ENCODE measurements at regions not wholly inside any gene's neighbourhood (a gene's known extent, or its start where the extent isn't known, plus 50 kb on each side); places are given as distances from the start of the nearest gene placed in this dataset.

DNA sequence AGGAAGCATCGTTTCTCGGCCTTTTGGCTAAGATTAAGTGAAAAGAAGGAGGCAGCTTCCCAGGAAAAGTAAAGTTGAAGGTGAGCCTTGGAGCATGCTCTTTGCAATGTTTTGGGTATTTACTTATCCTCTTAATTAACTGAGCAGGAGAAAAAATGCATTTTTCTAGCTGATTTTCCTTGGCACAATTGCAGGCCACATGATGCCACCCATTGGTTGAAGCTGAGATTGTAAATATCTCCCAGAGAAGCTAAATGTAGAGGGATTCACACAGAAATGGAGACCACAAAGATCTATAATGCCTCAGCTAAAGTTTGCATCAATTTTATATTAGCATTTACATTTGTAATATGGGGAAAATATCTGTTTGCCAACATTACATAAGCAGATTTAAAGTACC lies 294.1 kb downstream of the KCNS3 start:
- intact Hi-C loops (cut with DNase I), result no loop called here

DNA sequence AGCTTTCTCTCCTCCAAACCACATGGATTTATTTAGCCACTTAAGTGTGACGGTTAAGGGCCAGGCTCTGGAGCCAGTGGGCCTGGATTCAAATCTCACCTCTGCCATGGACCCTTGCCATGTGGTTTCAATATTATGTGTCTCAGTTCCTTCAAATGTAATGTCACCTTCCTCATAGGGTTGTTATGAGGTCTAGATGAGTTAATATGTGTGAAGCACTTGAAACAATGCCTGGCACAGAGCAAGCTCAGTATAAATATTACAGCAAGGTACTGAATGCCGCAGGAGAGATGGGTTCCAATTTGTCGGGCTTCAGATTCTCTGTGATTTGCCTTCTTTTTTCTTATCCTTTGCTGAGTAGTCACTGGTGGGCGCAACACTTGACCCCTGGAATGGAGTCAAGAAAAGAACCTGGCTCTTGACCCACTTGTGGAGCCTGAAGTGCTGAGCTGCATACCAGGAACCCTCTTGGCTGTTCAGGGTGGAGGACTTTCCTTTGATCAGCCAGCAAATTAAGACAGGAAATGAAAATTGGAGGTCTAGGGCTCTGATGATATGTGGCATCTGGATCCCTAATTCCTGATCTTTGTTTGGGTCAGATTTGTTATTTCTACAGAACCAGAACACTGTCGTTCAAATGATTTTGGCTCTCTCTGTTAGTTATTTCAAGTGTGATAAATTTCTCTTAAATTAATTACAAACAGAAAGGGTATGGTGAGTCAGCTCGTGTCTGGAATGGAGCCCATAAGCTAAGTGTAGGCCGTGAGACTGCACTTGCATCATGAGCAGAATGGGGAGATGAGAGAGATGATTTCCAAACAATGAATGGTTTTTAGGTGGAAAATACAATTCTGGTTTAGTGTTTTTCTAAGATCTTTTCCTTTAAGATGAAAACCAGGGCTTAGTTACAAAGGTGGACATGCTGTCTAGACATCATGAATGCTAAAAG lies 293.0 kb downstream of the KCNS3 start:
- no peak overlapping the region for H3K9ac ChIP-seq (ENCODE audit: low read depth in 2 of 2, low read length in 2 of 2)
- TF ChIP-seq, protein P1, sequence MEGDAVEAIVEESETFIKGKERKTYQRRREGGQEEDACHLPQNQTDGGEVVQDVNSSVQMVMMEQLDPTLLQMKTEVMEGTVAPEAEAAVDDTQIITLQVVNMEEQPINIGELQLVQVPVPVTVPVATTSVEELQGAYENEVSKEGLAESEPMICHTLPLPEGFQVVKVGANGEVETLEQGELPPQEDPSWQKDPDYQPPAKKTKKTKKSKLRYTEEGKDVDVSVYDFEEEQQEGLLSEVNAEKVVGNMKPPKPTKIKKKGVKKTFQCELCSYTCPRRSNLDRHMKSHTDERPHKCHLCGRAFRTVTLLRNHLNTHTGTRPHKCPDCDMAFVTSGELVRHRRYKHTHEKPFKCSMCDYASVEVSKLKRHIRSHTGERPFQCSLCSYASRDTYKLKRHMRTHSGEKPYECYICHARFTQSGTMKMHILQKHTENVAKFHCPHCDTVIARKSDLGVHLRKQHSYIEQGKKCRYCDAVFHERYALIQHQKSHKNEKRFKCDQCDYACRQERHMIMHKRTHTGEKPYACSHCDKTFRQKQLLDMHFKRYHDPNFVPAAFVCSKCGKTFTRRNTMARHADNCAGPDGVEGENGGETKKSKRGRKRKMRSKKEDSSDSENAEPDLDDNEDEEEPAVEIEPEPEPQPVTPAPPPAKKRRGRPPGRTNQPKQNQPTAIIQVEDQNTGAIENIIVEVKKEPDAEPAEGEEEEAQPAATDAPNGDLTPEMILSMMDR (IDR thresholded peaks at IDR 0.05), result no peak
- no peaks in the 10 kb centered on the region for H3K27me3 ChIP-seq
- peak; percentile 23 for DNase-seq
- H3K27ac ChIP-seq, result no peak overlapping the region
- H3K4me3 ChIP-seq, result no peak overlapping the region
- intact Hi-C loops (cut with DNase I), result no loop called here
- no peaks in the 10 kb centered on the region for H3K9me3 ChIP-seq
- H3K4me1 ChIP-seq, result no peaks in the 10 kb centered on the region
- H3K36me3 ChIP-seq, result no peaks in the 10 kb centered on the region

More for the DNA sequence above, 294.1 kb downstream of the KCNS3 start:
- DNase-seq, result no peak
- H3K27me3 ChIP-seq, result no peaks in the 10 kb centered on the region
- no peak overlapping the region for H3K4me3 ChIP-seq
- no peaks in the 10 kb centered on the region for H3K9me3 ChIP-seq
- no peaks in the 10 kb centered on the region for H3K36me3 ChIP-seq
- no peak overlapping the region for H3K27ac ChIP-seq
- TF ChIP-seq, protein P1 (IDR thresholded peaks at IDR 0.05), result no peak
- H3K9ac ChIP-seq (ENCODE audit: low read depth in 2 of 2, low read length in 2 of 2), result no peak overlapping the region
- no peaks in the 10 kb centered on the region for H3K4me1 ChIP-seq

DNA sequence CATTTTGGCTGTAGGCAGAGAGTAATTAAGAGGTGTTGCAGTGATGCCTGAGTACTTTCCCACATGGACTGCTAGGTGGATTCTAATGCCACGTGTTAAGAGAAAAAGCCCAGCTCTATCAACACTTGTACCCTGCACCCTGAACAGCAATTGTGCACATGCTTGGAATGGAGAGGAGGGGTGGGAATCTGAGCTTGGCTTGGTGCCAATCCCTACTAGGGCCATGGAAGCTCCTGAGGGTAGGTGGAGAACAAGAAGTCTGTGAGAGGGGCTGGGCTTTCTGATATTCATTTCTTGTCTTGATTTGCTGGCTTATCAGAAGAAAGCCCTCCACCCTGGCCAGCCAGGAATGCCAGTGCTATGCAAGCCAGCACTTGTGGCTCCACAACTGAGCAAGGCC lies 292.2 kb downstream of the KCNS3 start:
- no peaks in the 10 kb centered on the region for H3K36me3 ChIP-seq
- TF ChIP-seq, protein P1 (IDR thresholded peaks at IDR 0.05), result no peak
- H3K27ac ChIP-seq, result no peak overlapping the region
- H3K4me3 ChIP-seq, result no peak overlapping the region
- intact Hi-C loops (cut with DNase I), result no loop called here
- no peak overlapping the region for H3K9ac ChIP-seq (ENCODE audit: low read depth in 2 of 2, low read length in 2 of 2)
- no peaks in the 10 kb centered on the region for H3K4me1 ChIP-seq
- H3K27me3 ChIP-seq, result no peaks in the 10 kb centered on the region
- no peaks in the 10 kb centered on the region for H3K9me3 ChIP-seq
- DNase-seq, result no peak

DNA sequence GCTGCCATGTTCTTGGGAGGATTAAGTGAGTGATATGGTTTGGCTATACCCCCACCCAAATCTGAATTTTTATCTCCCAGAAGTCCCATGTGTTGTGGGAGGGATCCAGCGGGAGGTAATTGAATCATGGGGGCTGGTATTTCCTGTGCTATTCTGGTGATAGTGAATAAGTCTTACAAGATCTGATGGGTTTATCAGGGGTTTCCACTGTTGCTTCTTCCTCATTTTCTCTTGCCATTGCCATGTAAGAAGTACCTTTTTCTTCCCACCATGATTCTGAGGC lies 291.4 kb downstream of the KCNS3 start:
- H3K27me3 ChIP-seq, result no peaks in the 10 kb centered on the region
- H3K9ac ChIP-seq (ENCODE audit: low read depth in 2 of 2, low read length in 2 of 2), result no peak overlapping the region
- H3K36me3 ChIP-seq, result no peaks in the 10 kb centered on the region
- H3K4me1 ChIP-seq, result no peaks in the 10 kb centered on the region
- no peak overlapping the region for H3K4me3 ChIP-seq
- TF ChIP-seq, protein P1 (IDR thresholded peaks at IDR 0.05), result no peak
- no peaks in the 10 kb centered on the region for H3K9me3 ChIP-seq
- H3K27ac ChIP-seq, result no peak overlapping the region
- no peak for DNase-seq
- intact Hi-C loops (cut with DNase I), result no loop called here

DNA sequence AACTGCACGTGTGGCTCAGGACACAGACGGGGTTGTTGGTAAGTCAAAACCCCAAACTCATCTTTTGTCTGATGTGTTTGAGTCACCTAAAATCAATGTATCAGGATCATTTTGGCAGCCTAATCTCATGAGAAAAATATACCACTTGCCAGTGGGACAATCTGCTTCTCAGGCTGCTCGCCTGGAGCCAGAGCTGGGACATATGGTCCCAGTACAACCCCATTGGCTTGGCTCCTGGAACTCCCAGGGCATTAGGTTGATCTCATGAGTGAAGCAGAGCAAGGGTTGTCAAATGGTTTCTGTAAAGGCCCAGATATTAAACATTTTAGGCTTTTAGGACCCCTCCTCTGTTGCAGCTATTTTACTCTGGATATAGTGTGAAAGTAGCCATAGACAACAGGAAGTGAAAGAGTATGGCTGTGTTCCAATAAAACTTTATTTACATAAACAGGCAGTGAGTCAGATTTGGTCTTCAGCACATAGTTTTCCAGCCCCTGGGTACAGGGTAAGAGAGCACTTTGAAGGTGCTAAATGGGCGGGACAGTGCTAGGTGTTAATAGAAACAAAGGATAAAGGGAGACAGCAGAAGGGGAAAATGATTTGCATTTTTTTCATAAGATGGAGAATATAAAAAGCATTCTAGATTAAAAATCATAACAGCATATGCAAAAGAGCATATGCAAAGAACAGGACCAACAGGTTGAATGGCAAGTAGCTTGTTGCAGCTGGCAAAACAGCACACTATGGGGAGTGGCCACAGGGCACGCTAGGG lies 290.8 kb downstream of the KCNS3 start:
- Histone ChIP-seq H3K9ac (ENCODE audit: low read depth in 2 of 2, low read length in 2 of 2) (no peak overlapping the region), H3K27ac (no peak overlapping the region), H3K9me3 (no peaks in the 10 kb centered on the region), H3K27me3 (no peaks in the 10 kb centered on the region), H3K4me3 (no peak overlapping the region), H3K36me3 (no peaks in the 10 kb centered on the region), H3K4me1 (no peaks in the 10 kb centered on the region)
- TF ChIP-seq, protein P1 (IDR thresholded peaks at IDR 0.05), result no peak
- intact Hi-C loops (cut with DNase I), result no loop called here
- DNase-seq, result no peak

Data from colonic mucosa (tissue), 4 donors.